Lower lobe of right lung (tissue), 2 donors: ENCODE measurements at regions not wholly inside any gene's neighbourhood (a gene's known extent, or its start where the extent isn't known, plus 50 kb on each side); places are given as distances from the start of the nearest gene placed in this dataset.

Experiments
- ATAC-seq, 2 donors: fragments of 200-7000 bp; cut with Tn5 transposase; one replicate each; pipeline ENCODE4 v1.9.1; 2020 to 2022; ENCODE audit warnings: mild to moderate bottlenecking in 2 of 2, moderate library complexity in 2 of 2
- DNase-seq: peaks from one replicate; pipeline ENCODE4 v3.0.0-alpha.2; 2020
- H3K27ac ChIP-seq: fragments of 200-600 bp; one replicate; pipeline ENCODE4 v1.8.0; 2022
- H3K27me3 ChIP-seq: fragments of 200-600 bp; one replicate; pipeline ENCODE4 v1.8.0; 2022; ENCODE audit warnings: low read depth
- H3K36me3 ChIP-seq: fragments of 200-600 bp; one replicate; pipeline ENCODE4 v1.8.0; 2022; ENCODE audit warnings: mild to moderate bottlenecking
- H3K4me1 ChIP-seq: fragments of 200-600 bp; one replicate; pipeline ENCODE4 v1.8.0; 2022
- H3K4me3 ChIP-seq: fragments of 200-600 bp; one replicate; pipeline ENCODE4 v1.8.0; 2022; ENCODE audit warnings: mild to moderate bottlenecking
- H3K9me3 ChIP-seq: fragments of 200-600 bp; one replicate; pipeline ENCODE4 v1.8.0; 2022
- CTCF ChIP-seq: fragments of 200-600 bp; IDR thresholded peaks from one replicate; pipeline ENCODE4 v1.8.0; 2022; ENCODE audit warnings: antibody characterized with exemption, mild to moderate bottlenecking
- intact Hi-C: fragments of 100-400 bp; cut with DNase I; formaldehyde crosslinking; loops from one replicate; pipeline ENCODE4 v1.11.0; 2022
- donor health status: DM: no; HTN: yes; CAD: no; lungs with severe emphysema.

GRCh38 chr3:170739410-170739809 is 130.6 kb downstream of the RPL22L1 start:
- intact Hi-C loops: no loop called here
- ATAC-seq: no peak
- Histone ChIP-seq H3K36me3 (no peaks in the 10 kb centered on the region), H3K27me3 (no peaks in the 10 kb centered on the region), H3K27ac (no peak overlapping the region), H3K4me1 (no peaks in the 10 kb centered on the region), H3K4me3 (no peak overlapping the region), H3K9me3 (no peaks in the 10 kb centered on the region)
- no peak for TF ChIP-seq CTCF
- DNase-seq: no peak

- intact Hi-C loops: no loop called here
- Histone ChIP-seq H3K9me3 (no peaks in the 10 kb centered on the region), H3K4me1 (no peaks in the 10 kb centered on the region), H3K36me3 (no peaks in the 10 kb centered on the region), H3K27ac (no peak overlapping the region), H3K27me3 (no peaks in the 10 kb centered on the region), H3K4me3 (no peak overlapping the region)
- DNase-seq (no peak), ATAC-seq (no peak)
- TF ChIP-seq CTCF: no peak
Measured at GRCh38 chr3:170738766-170739165, 131.2 kb downstream of the RPL22L1 start.

- H3K36me3 ChIP-seq: no peaks in the 10 kb centered on the region
- TF ChIP-seq CTCF: no peak
- H3K4me1 ChIP-seq: no peaks in the 10 kb centered on the region
- no peak for ATAC-seq
- H3K9me3 ChIP-seq: no peaks in the 10 kb centered on the region
- intact Hi-C loops: no loop called here
- H3K4me3 ChIP-seq: no peak overlapping the region
- H3K27me3 ChIP-seq: no peaks in the 10 kb centered on the region
- H3K27ac ChIP-seq: no peak overlapping the region
- no peak for DNase-seq
Measured at GRCh38 chr3:170737498-170738162, 132.4 kb downstream of the RPL22L1 start.

- H3K36me3 ChIP-seq: no peaks in the 10 kb centered on the region
- no peak for ATAC-seq
- no peaks in the 10 kb centered on the region for H3K4me1 ChIP-seq
- no peak overlapping the region for H3K4me3 ChIP-seq
- TF ChIP-seq CTCF: no peak
- intact Hi-C loops: no loop called here
- no peak for DNase-seq
- no peaks in the 10 kb centered on the region for H3K9me3 ChIP-seq
- H3K27me3 ChIP-seq: no peaks in the 10 kb centered on the region
- no peak overlapping the region for H3K27ac ChIP-seq
Measured at GRCh38 chr3:170735821-170736220, 134.2 kb downstream of the RPL22L1 start.

- H3K27me3 ChIP-seq: no peaks in the 10 kb centered on the region
- no peak for ATAC-seq
- no peaks in the 10 kb centered on the region for H3K36me3 ChIP-seq
- no peak overlapping the region for H3K4me3 ChIP-seq
- TF ChIP-seq CTCF: no peak
- H3K9me3 ChIP-seq: no peaks in the 10 kb centered on the region
- H3K4me1 ChIP-seq: no peaks in the 10 kb centered on the region
- no peak for DNase-seq
- H3K27ac ChIP-seq: no peak overlapping the region
- intact Hi-C loops: no loop called here
Measured at GRCh38 chr3:170734735-170735065, 135.3 kb downstream of the RPL22L1 start.
